GM21717 (cell line): ENCODE measurements at regions not wholly inside any gene's neighbourhood (a gene's known extent, or its start where the extent isn't known, plus 50 kb on each side); places are given as distances from the start of the nearest gene placed in this dataset.

Experiments used
- ATAC-seq: cut with Tn5 transposase; IDR thresholded peaks from one replicate; pipeline ENCODE4 v1.9.1; 2021; ENCODE audit warnings: mild to moderate bottlenecking, moderate library complexity; ENCODE audit not compliant: unreplicated experiment

GRCh38 chr16:80144191-80144590, 396.6 kb upstream of the DYNLRB2 start:
- ATAC-seq, result peak; percentile 99

DNA sequence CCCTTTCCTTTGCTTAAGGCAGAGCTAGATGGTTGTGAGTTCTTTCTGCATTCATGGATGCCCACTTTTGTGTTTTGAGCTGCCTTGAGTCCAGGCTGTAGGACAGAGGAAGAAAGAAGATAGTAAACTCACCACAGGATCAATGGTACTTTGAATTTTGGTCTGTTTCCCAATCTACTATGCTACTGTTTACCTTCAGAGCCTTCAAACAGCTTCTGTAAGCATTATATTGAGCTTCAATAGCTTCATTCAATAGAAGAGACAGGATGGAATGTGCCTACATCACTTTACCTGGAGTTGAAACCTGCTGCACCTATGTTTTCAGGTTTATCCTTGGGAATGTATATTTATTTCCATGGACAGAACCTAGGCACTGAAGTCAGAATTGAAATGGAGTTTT, 397.9 kb upstream of the DYNLRB2 start:
- no peak for ATAC-seq

GRCh38 chr16:80142281-80142680, 398.5 kb upstream of the DYNLRB2 start:
- no peak for ATAC-seq

DNA sequence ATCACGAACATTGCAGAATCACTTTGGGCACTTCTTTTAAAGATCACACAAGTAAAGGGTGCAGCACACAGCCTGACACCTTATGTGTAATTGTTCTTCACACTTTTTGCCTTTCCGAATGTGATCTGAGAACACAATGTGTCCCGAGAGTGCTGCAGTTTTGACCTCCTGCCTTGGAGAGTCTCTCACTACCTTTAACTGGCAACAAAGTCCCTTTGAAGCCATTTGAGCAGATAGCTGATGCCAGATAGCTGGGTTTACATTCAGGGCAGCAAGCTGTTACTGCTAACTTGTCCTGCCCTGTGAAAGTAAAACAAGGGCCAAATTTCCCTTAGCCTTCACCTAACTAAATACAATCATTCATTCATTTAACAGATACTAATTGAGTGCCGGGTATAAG, 411.0 kb upstream of the DYNLRB2 start:
- ATAC-seq, result no peak

DNA sequence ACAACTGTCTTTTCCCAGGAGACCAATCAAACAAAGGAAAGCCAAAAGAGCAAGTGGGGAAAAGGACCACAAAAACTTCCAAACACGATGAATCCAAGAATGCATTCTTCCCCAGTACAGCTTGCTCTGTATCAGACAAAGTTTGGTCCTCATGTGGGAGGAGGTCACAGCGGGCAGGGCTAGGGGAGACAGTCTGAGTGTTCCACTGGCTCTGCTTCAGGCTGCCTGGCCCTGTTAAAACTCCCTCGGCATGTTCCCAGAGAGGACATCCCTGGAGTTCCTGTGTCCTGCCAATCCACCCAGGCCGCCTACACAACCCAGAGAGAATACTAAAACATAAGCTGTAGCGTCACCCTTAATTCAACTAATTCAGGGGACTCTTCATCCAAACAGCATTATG, 415.1 kb upstream of the DYNLRB2 start:
- ATAC-seq, result no peak

- ATAC-seq, result no peak
Measured at GRCh38 chr16:80123189-80123588, 417.6 kb upstream of the DYNLRB2 start.

GRCh38 chr16:80122115-80122514, 418.7 kb upstream of the DYNLRB2 start:
- ATAC-seq, result no peak

- no peak for ATAC-seq
Measured at GRCh38 chr16:80121522-80121909, 419.3 kb upstream of the DYNLRB2 start.

- no peak for ATAC-seq
Measured at GRCh38 chr16:80120899-80121521, 419.8 kb upstream of the DYNLRB2 start.

DNA sequence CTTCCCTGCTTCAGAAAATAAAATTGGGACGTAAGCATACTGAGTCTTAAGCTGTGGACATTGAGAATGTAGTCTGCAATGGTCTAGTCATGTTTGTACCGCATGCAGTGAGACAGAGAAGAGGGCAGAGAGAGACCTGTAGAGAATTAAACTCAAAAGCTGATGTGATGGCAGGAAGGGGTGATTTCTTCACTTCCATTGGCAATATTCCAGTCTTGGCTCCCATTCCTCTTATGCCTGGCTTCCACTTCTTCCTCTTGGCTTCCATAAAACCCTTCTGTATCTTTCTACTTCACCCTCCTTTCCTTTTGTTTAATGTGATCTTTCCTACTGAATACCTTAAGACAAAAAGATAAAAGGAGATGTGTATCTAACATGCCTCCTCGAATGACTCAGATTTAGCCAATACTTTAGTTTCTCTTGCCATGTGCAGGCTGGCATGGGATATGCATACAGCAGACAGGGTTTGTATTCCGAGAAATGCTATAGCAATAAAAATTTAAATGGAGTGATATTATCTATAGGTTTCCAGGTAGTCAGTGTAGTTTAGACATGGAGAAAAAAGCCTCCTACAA, 423.1 kb upstream of the DYNLRB2 start:
- no peak for ATAC-seq

- ATAC-seq, result no peak
Measured at GRCh38 chr16:80116711-80117110, 424.1 kb upstream of the DYNLRB2 start.

DNA sequence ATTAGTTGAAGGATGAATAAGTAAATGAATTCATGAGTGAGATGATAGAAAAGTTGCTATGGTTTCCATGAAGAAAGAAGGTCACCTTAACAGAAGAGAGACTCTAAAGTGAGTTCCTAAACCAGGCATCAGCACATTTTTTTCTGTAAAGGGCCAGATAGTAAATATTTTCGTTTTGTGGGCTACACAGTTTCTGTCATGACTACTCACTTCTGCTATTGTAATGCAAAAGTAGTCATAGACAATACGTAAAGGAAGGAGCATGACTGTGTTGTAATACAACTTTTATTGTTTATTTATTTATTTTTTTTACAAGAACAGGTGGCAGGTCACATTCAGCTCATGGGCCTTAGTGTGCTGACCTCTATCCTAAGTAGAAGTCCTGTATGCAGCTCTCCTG, 426.1 kb upstream of the DYNLRB2 start:
- ATAC-seq, result no peak

- no peak for ATAC-seq
Measured at GRCh38 chr16:80113873-80114574, 426.8 kb upstream of the DYNLRB2 start.

DNA sequence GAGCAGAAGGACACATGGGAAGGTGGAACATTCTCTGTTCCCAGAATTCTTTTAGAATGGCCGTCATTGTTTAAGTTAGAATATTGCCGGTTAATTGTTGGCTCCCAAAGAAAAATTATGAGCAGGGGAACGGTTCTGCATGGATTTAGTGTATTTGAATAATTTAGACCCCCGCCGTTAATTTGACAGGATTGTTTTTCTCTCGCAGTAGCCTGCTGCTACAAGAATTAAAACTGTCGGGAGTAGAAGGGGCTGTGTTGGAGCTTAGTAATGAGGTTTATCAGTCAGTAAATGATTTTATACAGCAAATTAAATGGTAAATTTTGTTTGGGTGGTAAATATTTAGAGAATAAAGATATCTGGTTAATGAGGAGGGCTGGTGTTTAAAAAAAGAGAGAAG, 431.2 kb upstream of the DYNLRB2 start:
- ATAC-seq, result no peak

DNA sequence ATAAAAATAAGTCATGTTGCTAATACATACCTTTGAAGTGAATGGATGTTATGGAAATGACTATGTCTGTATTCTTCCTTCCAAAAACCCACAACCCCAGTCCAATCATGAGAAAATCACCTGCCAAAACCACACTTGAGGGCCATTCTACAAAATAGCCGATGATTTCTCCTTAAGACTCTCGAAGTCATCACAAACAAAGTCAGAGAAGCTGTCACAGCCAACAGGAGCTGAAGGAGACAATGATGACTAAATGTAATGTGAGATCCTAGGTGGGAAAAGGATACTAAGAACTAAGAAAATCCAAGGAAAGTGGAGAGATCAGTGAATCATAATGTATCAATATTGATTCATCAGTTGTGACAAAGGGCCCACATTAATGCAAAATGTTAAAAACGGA, 432.9 kb upstream of the DYNLRB2 start:
- ATAC-seq, result no peak

GRCh38 chr16:80105751-80106150, 435.0 kb upstream of the DYNLRB2 start:
- ATAC-seq, result no peak

- ATAC-seq, result no peak
Measured at GRCh38 chr16:80105160-80105559, 435.6 kb upstream of the DYNLRB2 start.

- no peak for ATAC-seq
Measured at GRCh38 chr16:80104401-80104800, 436.4 kb upstream of the DYNLRB2 start.

DNA sequence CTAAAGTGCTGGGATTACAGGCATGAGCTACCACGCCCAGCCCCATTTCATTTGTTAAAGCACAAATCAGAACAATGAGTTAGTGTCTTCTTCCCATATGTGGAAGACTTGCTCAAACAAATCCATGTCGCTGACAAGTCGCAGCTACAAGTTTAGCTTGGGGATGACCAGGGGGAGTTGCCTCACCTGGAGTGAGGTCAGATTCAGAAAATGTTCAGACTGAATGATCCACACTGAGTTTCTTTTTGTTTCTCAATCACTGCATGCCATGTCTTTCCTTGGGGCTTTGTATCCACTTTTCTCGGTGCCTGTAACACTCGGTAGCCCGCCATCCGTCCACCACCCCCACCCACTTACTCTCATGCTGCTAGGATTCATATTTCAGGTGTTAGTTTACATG, 437.3 kb upstream of the DYNLRB2 start:
- ATAC-seq, result no peak

DNA sequence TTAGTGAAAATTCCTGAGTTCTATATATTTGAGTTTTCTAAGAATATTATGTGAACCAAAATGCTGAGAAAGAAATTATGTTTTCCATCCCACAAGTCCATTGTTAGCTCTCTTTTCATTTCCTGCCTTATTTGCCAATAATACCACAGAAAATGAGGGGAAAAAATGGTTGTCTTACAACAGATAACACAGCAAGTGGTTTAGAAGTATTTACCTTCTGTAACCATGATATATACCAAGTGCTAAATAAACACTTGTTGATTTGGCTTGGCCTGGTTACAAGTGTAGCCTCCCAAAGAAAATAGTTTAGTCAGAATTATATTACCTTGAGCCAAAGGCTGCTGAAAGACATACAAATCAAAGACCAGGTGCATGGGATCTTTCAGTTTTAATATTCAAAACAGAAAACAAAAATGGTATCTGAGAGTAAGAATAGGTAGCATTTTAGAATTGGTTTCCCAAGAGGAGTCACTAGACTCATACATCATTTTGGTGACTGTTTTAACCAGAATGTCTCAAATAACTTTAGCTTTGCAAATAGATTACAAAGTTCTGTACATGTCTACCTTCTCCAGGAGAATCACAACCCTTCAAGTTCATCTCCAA, 439.8 kb upstream of the DYNLRB2 start:
- ATAC-seq, result no peak

DNA sequence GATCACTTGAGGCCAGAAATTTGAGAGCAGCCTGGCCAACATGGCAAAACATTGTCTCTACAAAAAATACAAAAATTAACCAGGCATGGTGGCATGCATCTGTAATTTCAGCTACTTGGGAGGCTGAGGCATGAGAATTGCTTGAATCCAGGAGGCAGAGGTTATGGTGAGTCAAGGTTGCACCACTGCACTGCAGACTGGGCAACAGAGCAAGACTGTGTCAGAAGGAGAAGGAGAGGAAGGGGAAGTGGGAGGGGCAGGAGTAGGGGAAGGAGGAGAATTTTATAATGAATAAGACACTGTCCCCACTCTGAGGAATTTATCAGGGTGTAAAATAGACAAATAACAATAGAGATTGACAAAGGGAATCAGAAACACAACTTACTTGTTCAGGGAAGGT, 440.6 kb upstream of the DYNLRB2 start:
- no peak for ATAC-seq

DNA sequence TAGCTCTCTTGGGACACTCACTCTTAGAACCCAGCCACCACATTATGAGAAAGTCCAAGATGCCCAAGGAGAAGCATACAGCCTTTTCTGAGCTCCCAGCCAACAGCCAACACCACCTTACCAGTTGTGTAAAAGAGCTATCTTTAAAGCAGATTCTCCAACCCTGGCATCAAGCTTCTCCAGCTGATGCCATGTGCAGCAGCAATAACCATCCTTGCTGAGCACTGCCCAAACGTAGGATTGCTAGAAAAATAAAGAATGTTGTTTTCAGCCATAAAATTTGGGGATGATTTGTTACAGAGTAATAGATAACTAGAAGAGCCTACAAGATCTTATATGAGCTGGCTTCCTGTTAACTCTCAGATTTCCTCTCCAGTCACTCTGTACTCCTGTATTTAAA, 443.7 kb upstream of the DYNLRB2 start:
- no peak for ATAC-seq
